Peyer's patch (tissue), 4 donors: ENCODE measurements at regions not wholly inside any gene's neighbourhood (a gene's known extent, or its start where the extent isn't known, plus 50 kb on each side); places are given as distances from the start of the nearest gene placed in this dataset.

Source experiments
- POLR2A ChIP-seq, 2 donors: fragments of 450-650 bp; IDR thresholded peaks; one replicate each; pipeline ENCODE4 v1.5.1; 2017; ENCODE audit warnings: antibody characterized with exemption in 2 of 2, mild to moderate bottlenecking in 2 of 2, moderate library complexity in 2 of 2
- TF ChIP-seq, protein P1 (sequence below), 6 experiments: fragments of 450-650 bp in 4 of 6; fragments of 200-600 bp in 2 of 6; sonication (generic) in 1 of 6; IDR thresholded peaks; one replicate each; pipeline ENCODE4 v1.5.1; 2017 to 2019; ENCODE audit warnings: antibody characterized with exemption in 6 of 6, mild to moderate bottlenecking in 3 of 6, moderate library complexity in 1 of 6

- TF ChIP-seq, protein P1, sequence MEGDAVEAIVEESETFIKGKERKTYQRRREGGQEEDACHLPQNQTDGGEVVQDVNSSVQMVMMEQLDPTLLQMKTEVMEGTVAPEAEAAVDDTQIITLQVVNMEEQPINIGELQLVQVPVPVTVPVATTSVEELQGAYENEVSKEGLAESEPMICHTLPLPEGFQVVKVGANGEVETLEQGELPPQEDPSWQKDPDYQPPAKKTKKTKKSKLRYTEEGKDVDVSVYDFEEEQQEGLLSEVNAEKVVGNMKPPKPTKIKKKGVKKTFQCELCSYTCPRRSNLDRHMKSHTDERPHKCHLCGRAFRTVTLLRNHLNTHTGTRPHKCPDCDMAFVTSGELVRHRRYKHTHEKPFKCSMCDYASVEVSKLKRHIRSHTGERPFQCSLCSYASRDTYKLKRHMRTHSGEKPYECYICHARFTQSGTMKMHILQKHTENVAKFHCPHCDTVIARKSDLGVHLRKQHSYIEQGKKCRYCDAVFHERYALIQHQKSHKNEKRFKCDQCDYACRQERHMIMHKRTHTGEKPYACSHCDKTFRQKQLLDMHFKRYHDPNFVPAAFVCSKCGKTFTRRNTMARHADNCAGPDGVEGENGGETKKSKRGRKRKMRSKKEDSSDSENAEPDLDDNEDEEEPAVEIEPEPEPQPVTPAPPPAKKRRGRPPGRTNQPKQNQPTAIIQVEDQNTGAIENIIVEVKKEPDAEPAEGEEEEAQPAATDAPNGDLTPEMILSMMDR (IDR thresholded peaks at IDR 0.05) = no peak
- no peak for TF ChIP-seq POLR2A (IDR thresholded peaks at IDR 0.05)
Observed at GRCh38 chr1:177891809-177892208, 78.0 kb downstream of the SEC16B start.
